B cell (primary cell): ENCODE measurements at regions not wholly inside any gene's neighbourhood (a gene's known extent, or its start where the extent isn't known, plus 50 kb on each side); places are given as distances from the start of the nearest gene placed in this dataset.

ENCODE experiments used
- CTCF ChIP-seq: fragments of 200-600 bp; IDR thresholded peaks from one replicate; pipeline ENCODE4 v1.8.0; 2022; ENCODE audit warnings: antibody characterized with exemption, mild to moderate bottlenecking
- EZH2 ChIP-seq: IDR thresholded peaks from 2 replicates; pipeline ENCODE4 v1.6.1; 2012; ENCODE audit warnings: borderline replicate concordance, low read depth, mild to moderate bottlenecking, moderate library complexity, low read length; ENCODE audit not compliant: insufficient read depth, poor library complexity, severe bottlenecking

GRCh38 chr13:77417897-77418296 lies 91.0 kb upstream of the MYCBP2 start:
- no peak for TF ChIP-seq CTCF
- no peak for TF ChIP-seq EZH2
